ENCODE measurements at regions not wholly inside any gene's neighbourhood (a gene's known extent, or its start where the extent isn't known, plus 50 kb on each side); places are given as distances from the start of the nearest gene placed in this dataset.
A peak's percentile ranks its signal among the peaks of the same experiment; 100 is the strongest.

- DNase-seq = no peak
These were observed 768.6 kb upstream of the SORCS1 start for GRCh38 chr10:107933076-107933475.

GRCh38 chr10:107931808-107932207 is 767.3 kb upstream of the SORCS1 start:
- no peak for DNase-seq

GRCh38 chr10:107930037-107930436 is 765.5 kb upstream of the SORCS1 start:
- DNase-seq = no peak

GRCh38 chr10:107924458-107924857 is 760.0 kb upstream of the SORCS1 start:
- no peak for DNase-seq

GRCh38 chr10:107919626-107920235 is 755.2 kb upstream of the SORCS1 start:
- no peak for DNase-seq

- no peak for DNase-seq
These were observed 753.7 kb upstream of the SORCS1 start for GRCh38 chr10:107918171-107918570.

GRCh38 chr10:107915215-107915610 is 750.7 kb upstream of the SORCS1 start:
- DNase-seq = no peak

- no peak for DNase-seq
These were observed 750.1 kb upstream of the SORCS1 start for GRCh38 chr10:107914450-107915214.

GRCh38 chr10:107913317-107914294 is 749.1 kb upstream of the SORCS1 start:
- peak; percentile 1 for DNase-seq

- DNase-seq = no peak
These were observed 736.6 kb upstream of the SORCS1 start for GRCh38 chr10:107901076-107901475.

- DNase-seq = no peak
These were observed 735.6 kb upstream of the SORCS1 start for GRCh38 chr10:107900131-107900530.

- no peak for DNase-seq
These were observed 735.1 kb upstream of the SORCS1 start for GRCh38 chr10:107899502-107900062.

- DNase-seq = no peak
These were observed 734.6 kb upstream of the SORCS1 start for GRCh38 chr10:107899075-107899474.

GRCh38 chr10:107898392-107898791 is 733.9 kb upstream of the SORCS1 start:
- no peak for DNase-seq

GRCh38 chr10:107894516-107894915 is 730.0 kb upstream of the SORCS1 start:
- DNase-seq = no peak

GRCh38 chr10:107889105-107889504 is 724.6 kb upstream of the SORCS1 start:
- no peak for DNase-seq

- no peak for DNase-seq
These were observed 715.7 kb upstream of the SORCS1 start for GRCh38 chr10:107880185-107880584.

GRCh38 chr10:107873007-107873406 is 708.5 kb upstream of the SORCS1 start:
- no peak for DNase-seq

- no peak for DNase-seq
These were observed 701.2 kb upstream of the SORCS1 start for GRCh38 chr10:107865691-107866090.

- no peak for DNase-seq
These were observed 694.6 kb upstream of the SORCS1 start for GRCh38 chr10:107859065-107859464.

- DNase-seq = no peak
These were observed 691.5 kb upstream of the SORCS1 start for GRCh38 chr10:107856047-107856315.

- DNase-seq = no peak
These were observed 691.0 kb upstream of the SORCS1 start for GRCh38 chr10:107855301-107856046.

All from activated CD4-positive, alpha-beta T cell treated with anti-CD3 and anti-CD28 coated beads, Interleukin-2, Interleukin-6, amounts not matched to agents 100 ng/mL and 50 ng/mL, durations not matched to agents 16 hours and 8 hours (primary cell).